ENCODE measurements at regions not wholly inside any gene's neighbourhood (a gene's known extent, or its start where the extent isn't known, plus 50 kb on each side); places are given as distances from the start of the nearest gene placed in this dataset.

- DNase-seq (ENCODE audit: low read depth in 2 of 2, low spot score in 1 of 2): no peak
Observed at GRCh38 chr2:38427936-38428335, 50.9 kb upstream of the ATL2 start.

GRCh38 chr2:38427054-38427453 lies 50.0 kb upstream of the ATL2 start:
- DNase-seq (ENCODE audit: low read depth in 2 of 2, low spot score in 1 of 2): no peak

Data from stimulated activated CD8-positive, alpha-beta memory T cell treated with anti-CD3 and anti-CD28 coated beads, Interleukin-4, amount 100 ng/mL, for 1 hour (primary cell).